SU-DHL-6 (cell line): ENCODE measurements at regions not wholly inside any gene's neighbourhood (a gene's known extent, or its start where the extent isn't known, plus 50 kb on each side); places are given as distances from the start of the nearest gene placed in this dataset.

Experiments
- CTCF ChIP-seq: fragments of 200-600 bp; sonication (generic); IDR thresholded peaks from one replicate; pipeline ENCODE4 v1.5.1; 2017; ENCODE audit warnings: antibody characterized with exemption, mild to moderate bottlenecking, low read length, moderate library complexity; ENCODE audit not compliant: insufficient read depth, poor library complexity, severe bottlenecking
- EZH2phosphoT487 ChIP-seq: fragments of 200-600 bp; sonication (generic), shearing (Covaris generic); conservative IDR thresholded peaks from 2 replicates; pipeline ENCODE4 v1.6.1; 2018; ENCODE audit warnings: mild to moderate bottlenecking, antibody characterized with exemption, low read length, moderate library complexity, mixed read lengths

- TF ChIP-seq CTCF (no peak), EZH2phosphoT487 (no peak)
These were observed 407.8 kb downstream of the KLF5 start for GRCh38 chr13:73466561-73466960.
